Fibroblast of the aortic adventitia (primary cell): ENCODE measurements at regions not wholly inside any gene's neighbourhood (a gene's known extent, or its start where the extent isn't known, plus 50 kb on each side); places are given as distances from the start of the nearest gene placed in this dataset.

Source experiments
- DNase-seq: peaks from one replicate; pipeline ENCODE4 v3.0.0-alpha.2; 2010; ENCODE audit warnings: low read depth
- H3K4me3 ChIP-seq: 2 replicates; pipeline ENCODE4 v1.5.1; 2011; ENCODE audit warnings: low read depth, mild to moderate bottlenecking, control low read depth, low read length, moderate library complexity
- CTCF ChIP-seq: IDR thresholded peaks from 2 replicates; pipeline ENCODE4 v1.5.1; 2011; ENCODE audit warnings: mild to moderate bottlenecking, low read length, control low read depth, inconsistent platforms; ENCODE audit not compliant: insufficient read depth

- no peak overlapping the region for H3K4me3 ChIP-seq
- TF ChIP-seq CTCF = no peak
- peak; percentile 60 for DNase-seq
Measured at GRCh38 chr10:43965033-43965917, 316.6 kb upstream of the ZNF32 start.

- H3K4me3 ChIP-seq = no peak overlapping the region
- no peak for TF ChIP-seq CTCF
- DNase-seq = no peak
Measured at GRCh38 chr10:43964486-43964885, 315.8 kb upstream of the ZNF32 start.

DNA sequence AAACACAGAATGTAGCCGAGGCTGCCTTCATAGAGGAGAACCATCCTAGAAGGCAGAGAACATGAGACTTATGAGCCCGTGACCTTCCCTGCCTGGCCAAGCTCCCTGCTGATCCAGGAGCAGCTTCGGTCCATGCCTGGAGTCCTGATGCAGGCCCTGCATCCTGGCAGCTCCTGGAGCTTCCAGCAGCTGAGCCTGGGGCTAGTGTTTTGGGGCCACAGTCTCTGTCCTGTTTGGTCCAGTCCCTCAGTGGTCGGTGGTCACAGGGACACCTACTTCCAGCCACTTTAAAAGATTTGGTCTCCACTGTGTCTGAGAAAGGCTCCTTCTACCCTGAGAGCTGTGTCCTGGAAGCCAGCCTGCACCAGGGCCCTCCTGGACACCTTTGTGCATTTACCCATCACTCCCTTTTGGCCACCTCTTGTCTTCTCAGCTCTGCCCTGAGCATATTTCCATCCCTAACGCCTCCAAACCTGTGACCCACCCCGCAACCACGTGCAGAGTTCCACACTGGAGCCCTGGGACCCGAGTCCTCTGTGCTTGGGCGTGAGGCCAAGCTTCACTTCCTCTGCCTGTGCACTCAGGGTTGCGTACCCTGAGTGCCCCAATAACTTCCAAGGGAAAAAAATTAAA lies 315.2 kb upstream of the ZNF32 start:
- no peak for DNase-seq
- no peak overlapping the region for H3K4me3 ChIP-seq
- no peak for TF ChIP-seq CTCF

- no peak overlapping the region for H3K4me3 ChIP-seq
- no peak for DNase-seq
- TF ChIP-seq CTCF = no peak
Measured at GRCh38 chr10:43963379-43963778, 314.7 kb upstream of the ZNF32 start.

DNA sequence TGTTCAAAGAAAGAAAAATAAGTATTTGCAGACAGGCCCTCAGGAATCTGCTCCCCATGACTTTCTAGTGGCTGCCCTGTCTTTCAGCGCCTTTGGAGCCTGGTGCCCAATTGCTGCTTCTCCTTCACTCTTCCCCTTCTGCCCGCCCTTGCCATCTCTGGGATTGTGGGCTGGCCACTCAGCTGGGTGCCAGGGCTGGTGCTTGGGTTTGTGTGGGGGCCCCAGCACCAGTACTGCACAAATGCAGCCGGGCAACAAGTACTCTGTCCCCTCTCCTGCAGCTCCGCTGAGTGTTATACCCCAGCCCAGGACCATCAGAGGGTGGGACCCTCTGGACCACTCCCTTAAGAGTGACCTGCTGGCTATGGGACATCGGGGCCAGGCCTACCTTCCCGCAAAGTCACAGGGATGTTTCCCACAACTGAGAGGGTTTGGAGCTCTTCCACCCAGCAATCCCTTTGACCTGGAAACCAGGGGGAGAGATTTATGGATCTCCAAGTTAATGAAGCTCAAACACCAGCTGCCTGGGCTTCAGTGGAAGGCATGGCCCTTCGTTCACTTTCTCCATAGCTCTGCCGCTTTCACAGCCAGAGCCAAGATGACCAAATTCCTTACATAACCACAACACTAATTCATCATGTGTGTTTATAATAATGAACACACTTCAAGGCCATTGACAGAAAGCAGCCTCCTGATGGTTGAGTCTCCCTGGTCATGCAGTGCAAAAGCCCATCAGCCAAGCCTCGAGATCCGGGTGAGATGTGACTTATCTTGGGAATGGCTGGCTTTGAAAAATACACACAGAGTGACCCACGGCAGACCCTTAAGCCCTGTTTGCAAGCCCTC lies 313.9 kb upstream of the ZNF32 start:
- DNase-seq = peak; percentile 29
- H3K4me3 ChIP-seq = no peak overlapping the region
- TF ChIP-seq CTCF = no peak

DNA sequence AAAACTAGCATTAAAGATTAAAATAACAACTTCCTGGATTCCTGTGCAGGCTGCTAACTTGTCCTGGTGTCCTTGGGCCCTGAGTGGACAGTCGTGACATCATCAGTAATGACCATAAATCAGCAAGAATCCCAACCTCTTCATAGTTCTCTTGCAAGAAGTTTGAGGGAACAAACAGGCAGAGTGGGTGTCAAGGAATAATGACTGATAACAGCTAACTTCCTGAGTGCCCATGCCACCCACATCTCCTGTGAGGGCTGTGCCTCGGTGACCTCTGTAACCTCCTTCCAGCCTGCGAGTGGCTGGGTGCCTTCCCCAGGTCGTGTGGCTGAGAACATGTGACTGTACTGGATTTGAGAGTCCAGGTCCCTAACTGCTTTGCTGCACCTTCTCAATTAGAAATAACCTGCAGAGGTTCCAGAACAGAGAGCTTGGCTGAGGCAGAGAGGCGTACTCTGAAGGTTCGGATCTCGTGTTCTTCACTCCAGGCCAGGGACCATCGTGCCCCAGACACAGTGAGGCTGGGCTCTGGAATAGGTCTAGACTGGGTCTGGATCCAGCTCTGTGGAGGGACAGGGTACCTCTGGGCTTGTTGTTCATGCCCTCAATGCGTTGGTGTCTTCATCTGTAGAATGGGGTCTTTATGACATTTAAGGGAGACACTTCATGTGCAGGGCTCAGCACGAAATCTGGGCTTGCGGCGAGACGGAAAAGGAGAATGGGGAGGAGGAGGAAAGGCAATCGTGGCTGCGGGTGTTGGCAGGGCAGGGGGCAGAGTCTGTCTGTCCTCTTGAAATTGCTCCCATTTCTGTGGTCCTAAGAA lies 313.1 kb upstream of the ZNF32 start:
- peak; percentile 22 for DNase-seq
- no peak for TF ChIP-seq CTCF
- no peak overlapping the region for H3K4me3 ChIP-seq
